ENCODE measurements at regions not wholly inside any gene's neighbourhood (a gene's known extent, or its start where the extent isn't known, plus 50 kb on each side); places are given as distances from the start of the nearest gene placed in this dataset.

GRCh38 chr18:56309104-56309503, 329.3 kb downstream of the TXNL1 start:
- Histone ChIP-seq H3K4me3 (no peak overlapping the region), H3K27me3 (no peaks in the 10 kb centered on the region), H3K36me3 (no peaks in the 10 kb centered on the region), H3K9me3 (no peaks in the 10 kb centered on the region), H3K4me1 (no peaks in the 10 kb centered on the region), H3K27ac (no peak overlapping the region)
- ATAC-seq (ENCODE audit: low FRiP score in 2 of 2) (no peak), DNase-seq (no peak)
- TF ChIP-seq CTCF (IDR thresholded peaks at IDR 0.05) (no peak), POLR2A (IDR thresholded peaks at IDR 0.05) (no peak), POLR2AphosphoS5 (IDR thresholded peaks at IDR 0.05) (no peak), EP300 (IDR thresholded peaks at IDR 0.05) (no peak)
- 21 to 30% methylated on average over 2 of the region's 2 CpGs for WGBS, 2 donors

- no peaks in the 10 kb centered on the region for H3K36me3 ChIP-seq
- H3K4me1 ChIP-seq = no peaks in the 10 kb centered on the region
- TF ChIP-seq EP300 (IDR thresholded peaks at IDR 0.05) = no peak
- TF ChIP-seq POLR2A (IDR thresholded peaks at IDR 0.05) = no peak
- TF ChIP-seq POLR2AphosphoS5 (IDR thresholded peaks at IDR 0.05) = no peak
- TF ChIP-seq CTCF (IDR thresholded peaks at IDR 0.05) = no peak
- ATAC-seq (ENCODE audit: low FRiP score in 2 of 2) (no peak), DNase-seq (no peak)
- no peaks in the 10 kb centered on the region for H3K27me3 ChIP-seq
- no peak overlapping the region for H3K27ac ChIP-seq
- no peak overlapping the region for H3K4me3 ChIP-seq
- 70 to 71% methylated on average over 4 of the region's 4 CpGs for WGBS, 2 donors
- H3K9me3 ChIP-seq = no peaks in the 10 kb centered on the region
Observed at GRCh38 chr18:56307354-56308170, 330.8 kb downstream of the TXNL1 start.

- H3K27ac ChIP-seq = no peak overlapping the region
- no peak for TF ChIP-seq CTCF (IDR thresholded peaks at IDR 0.05)
- TF ChIP-seq EP300 (IDR thresholded peaks at IDR 0.05) = no peak
- no peak overlapping the region for H3K4me3 ChIP-seq
- ATAC-seq (ENCODE audit: low FRiP score in 2 of 2) = no peak
- no peak for DNase-seq
- H3K36me3 ChIP-seq = no peaks in the 10 kb centered on the region
- H3K9me3 ChIP-seq = no peaks in the 10 kb centered on the region
- 37 to 70% methylated on average over 1 of the region's 1 CpG for WGBS, 2 donors
- no peaks in the 10 kb centered on the region for H3K27me3 ChIP-seq
- H3K4me1 ChIP-seq = no peaks in the 10 kb centered on the region
Observed at GRCh38 chr18:56306797-56307196, 331.6 kb downstream of the TXNL1 start.

- no peaks in the 10 kb centered on the region for H3K4me1 ChIP-seq
- no peak for ATAC-seq (ENCODE audit: low FRiP score in 2 of 2)
- H3K27me3 ChIP-seq = no peaks in the 10 kb centered on the region
- H3K36me3 ChIP-seq = no peaks in the 10 kb centered on the region
- no peak overlapping the region for H3K27ac ChIP-seq
- no peaks in the 10 kb centered on the region for H3K9me3 ChIP-seq
- DNase-seq = no peak
- TF ChIP-seq POLR2A (IDR thresholded peaks at IDR 0.05) = no peak
- TF ChIP-seq EP300 (IDR thresholded peaks at IDR 0.05) = no peak
- TF ChIP-seq POLR2AphosphoS5 (IDR thresholded peaks at IDR 0.05) = no peak
- no peak for TF ChIP-seq CTCF (IDR thresholded peaks at IDR 0.05)
- no peak overlapping the region for H3K4me3 ChIP-seq
Observed at GRCh38 chr18:56305583-56305982, 332.8 kb downstream of the TXNL1 start.

- no peaks in the 10 kb centered on the region for H3K9me3 ChIP-seq
- TF ChIP-seq CTCF (IDR thresholded peaks at IDR 0.05) (no peak), EP300 (IDR thresholded peaks at IDR 0.05) (no peak), POLR2AphosphoS5 (IDR thresholded peaks at IDR 0.05) (no peak)
- H3K27me3 ChIP-seq = no peaks in the 10 kb centered on the region
- DNase-seq = no peak
- H3K4me1 ChIP-seq = no peaks in the 10 kb centered on the region
- no peak overlapping the region for H3K4me3 ChIP-seq
- no peak for ATAC-seq (ENCODE audit: low FRiP score in 2 of 2)
- WGBS, 2 donors = 92% methylated on average over 11 of the region's 11 CpGs
- H3K27ac ChIP-seq = no peak overlapping the region
- H3K36me3 ChIP-seq = no peaks in the 10 kb centered on the region
Observed at GRCh38 chr18:56302156-56302555, 336.2 kb downstream of the TXNL1 start.
